ENCODE measurements at regions not wholly inside any gene's neighbourhood (a gene's known extent, or its start where the extent isn't known, plus 50 kb on each side); places are given as distances from the start of the nearest gene placed in this dataset.

DNA sequence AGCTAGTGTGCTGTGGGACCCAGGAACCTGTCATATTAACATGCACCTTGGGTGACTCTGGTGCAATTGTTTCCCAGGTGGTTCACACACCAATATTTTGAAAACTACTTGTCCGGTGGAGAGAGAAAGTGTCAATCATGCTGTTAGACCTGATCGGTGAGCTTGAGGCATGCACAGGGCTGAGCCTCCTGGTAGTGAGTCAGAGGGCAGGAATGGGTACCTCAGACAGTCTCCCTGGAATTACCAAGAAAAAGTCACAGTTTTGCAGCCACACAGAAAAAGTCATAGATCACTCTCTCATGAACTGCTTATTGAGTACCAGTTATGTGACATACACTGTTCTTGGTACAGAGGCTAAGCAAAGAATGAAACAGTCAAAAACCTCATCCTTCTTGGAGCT is 140.1 kb upstream of the NFIA start:
- TF ChIP-seq ARNTL (CRISPR knock-in tag; IDR thresholded peaks at IDR 0.05; ENCODE audit: borderline replicate concordance, low read depth) (no peak), RARB (CRISPR knock-in tag; IDR thresholded peaks at IDR 0.05) (no peak), PPARA (CRISPR knock-in tag; IDR thresholded peaks at IDR 0.05; ENCODE audit: borderline replicate concordance) (no peak), ZNF8 (CRISPR knock-in tag; IDR thresholded peaks at IDR 0.05) (no peak), SNAI2 (CRISPR knock-in tag; IDR thresholded peaks at IDR 0.05) (no peak), ZFP3 (CRISPR knock-in tag; IDR thresholded peaks at IDR 0.05) (no peak), ZNF565 (CRISPR knock-in tag; conservative IDR thresholded peaks at IDR 0.05; ENCODE audit: low read depth) (no peak), ISL1 (CRISPR knock-in tag; IDR thresholded peaks at IDR 0.05) (no peak)
- TF ChIP-seq, protein P1, sequence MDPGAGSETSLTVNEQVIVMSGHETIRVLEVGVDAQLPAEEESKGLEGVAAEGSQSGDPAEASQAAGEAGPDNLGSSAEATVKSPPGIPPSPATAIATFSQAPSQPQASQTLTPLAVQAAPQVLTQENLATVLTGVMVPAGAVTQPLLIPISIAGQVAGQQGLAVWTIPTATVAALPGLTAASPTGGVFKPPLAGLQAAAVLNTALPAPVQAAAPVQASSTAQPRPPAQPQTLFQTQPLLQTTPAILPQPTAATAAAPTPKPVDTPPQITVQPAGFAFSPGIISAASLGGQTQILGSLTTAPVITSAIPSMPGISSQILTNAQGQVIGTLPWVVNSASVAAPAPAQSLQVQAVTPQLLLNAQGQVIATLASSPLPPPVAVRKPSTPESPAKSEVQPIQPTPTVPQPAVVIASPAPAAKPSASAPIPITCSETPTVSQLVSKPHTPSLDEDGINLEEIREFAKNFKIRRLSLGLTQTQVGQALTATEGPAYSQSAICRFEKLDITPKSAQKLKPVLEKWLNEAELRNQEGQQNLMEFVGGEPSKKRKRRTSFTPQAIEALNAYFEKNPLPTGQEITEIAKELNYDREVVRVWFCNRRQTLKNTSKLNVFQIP (CRISPR knock-in tag; IDR thresholded peaks at IDR 0.05; ENCODE audit: borderline replicate concordance, low read depth), result no peak
- TF ChIP-seq, protein P2, sequence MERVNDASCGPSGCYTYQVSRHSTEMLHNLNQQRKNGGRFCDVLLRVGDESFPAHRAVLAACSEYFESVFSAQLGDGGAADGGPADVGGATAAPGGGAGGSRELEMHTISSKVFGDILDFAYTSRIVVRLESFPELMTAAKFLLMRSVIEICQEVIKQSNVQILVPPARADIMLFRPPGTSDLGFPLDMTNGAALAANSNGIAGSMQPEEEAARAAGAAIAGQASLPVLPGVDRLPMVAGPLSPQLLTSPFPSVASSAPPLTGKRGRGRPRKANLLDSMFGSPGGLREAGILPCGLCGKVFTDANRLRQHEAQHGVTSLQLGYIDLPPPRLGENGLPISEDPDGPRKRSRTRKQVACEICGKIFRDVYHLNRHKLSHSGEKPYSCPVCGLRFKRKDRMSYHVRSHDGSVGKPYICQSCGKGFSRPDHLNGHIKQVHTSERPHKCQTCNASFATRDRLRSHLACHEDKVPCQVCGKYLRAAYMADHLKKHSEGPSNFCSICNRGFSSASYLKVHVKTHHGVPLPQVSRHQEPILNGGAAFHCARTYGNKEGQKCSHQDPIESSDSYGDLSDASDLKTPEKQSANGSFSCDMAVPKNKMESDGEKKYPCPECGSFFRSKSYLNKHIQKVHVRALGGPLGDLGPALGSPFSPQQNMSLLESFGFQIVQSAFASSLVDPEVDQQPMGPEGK (CRISPR knock-in tag; IDR thresholded peaks at IDR 0.05; ENCODE audit: borderline replicate concordance), result no peak
- TF ChIP-seq, protein P3, sequence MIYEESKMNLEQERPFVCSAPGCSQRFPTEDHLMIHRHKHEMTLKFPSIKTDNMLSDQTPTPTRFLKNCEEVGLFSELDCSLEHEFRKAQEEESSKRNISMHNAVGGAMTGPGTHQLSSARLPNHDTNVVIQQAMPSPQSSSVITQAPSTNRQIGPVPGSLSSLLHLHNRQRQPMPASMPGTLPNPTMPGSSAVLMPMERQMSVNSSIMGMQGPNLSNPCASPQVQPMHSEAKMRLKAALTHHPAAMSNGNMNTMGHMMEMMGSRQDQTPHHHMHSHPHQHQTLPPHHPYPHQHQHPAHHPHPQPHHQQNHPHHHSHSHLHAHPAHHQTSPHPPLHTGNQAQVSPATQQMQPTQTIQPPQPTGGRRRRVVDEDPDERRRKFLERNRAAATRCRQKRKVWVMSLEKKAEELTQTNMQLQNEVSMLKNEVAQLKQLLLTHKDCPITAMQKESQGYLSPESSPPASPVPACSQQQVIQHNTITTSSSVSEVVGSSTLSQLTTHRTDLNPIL (CRISPR knock-in tag; IDR thresholded peaks at IDR 0.05; ENCODE audit: low read depth), result no peak
